ENCODE measurements at regions not wholly inside any gene's neighbourhood (a gene's known extent, or its start where the extent isn't known, plus 50 kb on each side); places are given as distances from the start of the nearest gene placed in this dataset.

GRCh38 chr14:37889087-37889486 is 293.7 kb downstream of the TTC6 start (continued):
- no peak for TF ChIP-seq BRCA1 (CRISPR knock-in tag; IDR thresholded peaks at IDR 0.05)
- no peak for TF ChIP-seq ZNF839 (CRISPR knock-in tag; IDR thresholded peaks at IDR 0.05; ENCODE audit: borderline replicate concordance)
- no peak for TF ChIP-seq NFYC (CRISPR knock-in tag; IDR thresholded peaks at IDR 0.05)

GRCh38 chr14:37890095-37890494 is 294.7 kb downstream of the TTC6 start:
- Histone ChIP-seq H3K27ac (ENCODE audit: extremely low read length, insufficient read depth, low read length) (no peak overlapping the region), H4K20me1 (ENCODE audit: insufficient read depth, low read length) (no peaks in the 10 kb centered on the region), H3K27me3 (ENCODE audit: control insufficient read depth in 1 of 2, insufficient read depth in 2 of 2, low read length in 2 of 2) (no peaks in the 10 kb centered on the region), H3K4me1 (ENCODE audit: insufficient read depth, low read length) (peaks cover 17% of the 10 kb centered on the region), H3K9me3 (ENCODE audit: low read length) (peaks cover 8% of the 10 kb centered on the region; the same call in 1 of the 2 replicates), H3K4me3 (replicated peaks in 1 of 3; ENCODE audit: insufficient read depth in 1 of 3, low read depth in 2 of 3, low read length in 3 of 3) (no peak overlapping the region), H3K9ac (ENCODE audit: insufficient read depth, low read depth, low read length) (no peak overlapping the region), H3K79me2 (ENCODE audit: insufficient read depth, low read length) (no peaks in the 10 kb centered on the region), H2AFZ (ENCODE audit: low read length) (no peak overlapping the region), H3K36me3 (replicated peaks in 1 of 2; ENCODE audit: control insufficient read depth in 1 of 2, insufficient read depth in 2 of 2, low read length in 2 of 2) (no peaks in the 10 kb centered on the region), H3K4me2 (ENCODE audit: low read depth, low read length) (no peak overlapping the region)
- TF ChIP-seq ZNF235 (CRISPR knock-in tag; IDR thresholded peaks at IDR 0.05; ENCODE audit: borderline replicate concordance) (no peak), STAG1 (CRISPR knock-in tag; IDR thresholded peaks at IDR 0.05) (peak; percentile 8; the same call in 1 of the 2 replicates), ARID3A (IDR thresholded peaks at IDR 0.05; ENCODE audit: low read depth, low read length) (peak; percentile 80; the same call in 1 of the 2 replicates)
- intact Hi-C loops (cut with micrococcal nuclease; ENCODE audit: unreplicated experiment) = no loop called here
- CTCF ChIA-PET (ENCODE audit: low intra/inter-chr PET ratio, low total read pairs) = interaction anchor here (0.9 to 1.7 kb wide), 2 partner anchors 181 to 644 kb away, joined by 4 read pairs; no protein-coding TSS in a partner anchor
- no peak for DNase-seq (ENCODE audit: low spot score)
- no TSS peak for BruUV-seq (replicated peaks)
- WGBS (ENCODE audit: low lambda C conversion rate) = 60% methylated on average over 1 of the region's 1 CpG
- POLR2A ChIA-PET = no interaction called here
- no peak for ATAC-seq
- no peak for FAIRE-seq
- in situ Hi-C loops (cut with HindIII; ENCODE audit: extremely low pct_ligation_motif_present, low pct_unique_long_range_greater_than_20kb) = no loop called here
